DMS79 (cell line): ENCODE measurements at regions not wholly inside any gene's neighbourhood (a gene's known extent, or its start where the extent isn't known, plus 50 kb on each side); places are given as distances from the start of the nearest gene placed in this dataset.
"Not testable (repeated sequence)": the region's sequence is repeated elsewhere in the genome, so short reads cannot be mapped to it uniquely, and the experiment has no call there.

Experiments
- DNase-seq: peaks from one replicate; lab custom pipeline; 2025; lab: John Stamatoyannopoulos, UW

DNA sequence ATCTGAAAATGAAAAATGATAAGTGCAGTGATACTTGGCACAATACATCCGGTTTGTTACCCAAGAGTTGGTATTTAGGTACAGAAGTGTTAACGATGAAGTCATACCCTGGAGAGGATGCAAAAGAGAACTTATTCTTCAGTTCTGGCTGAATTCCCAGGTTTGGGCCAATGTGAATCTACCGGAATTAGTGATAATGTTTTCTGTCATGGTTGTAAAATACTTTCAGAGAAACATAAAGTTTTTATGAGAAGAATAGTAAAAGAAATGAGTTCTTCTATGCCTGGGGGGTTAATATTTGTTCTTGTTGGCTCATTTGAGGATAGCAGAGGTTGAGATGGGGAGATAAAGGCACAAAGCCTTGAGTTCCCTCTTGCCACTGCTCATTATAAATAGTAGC, 509.9 kb upstream of the POU3F2 start:
- no peak for DNase-seq

DNA sequence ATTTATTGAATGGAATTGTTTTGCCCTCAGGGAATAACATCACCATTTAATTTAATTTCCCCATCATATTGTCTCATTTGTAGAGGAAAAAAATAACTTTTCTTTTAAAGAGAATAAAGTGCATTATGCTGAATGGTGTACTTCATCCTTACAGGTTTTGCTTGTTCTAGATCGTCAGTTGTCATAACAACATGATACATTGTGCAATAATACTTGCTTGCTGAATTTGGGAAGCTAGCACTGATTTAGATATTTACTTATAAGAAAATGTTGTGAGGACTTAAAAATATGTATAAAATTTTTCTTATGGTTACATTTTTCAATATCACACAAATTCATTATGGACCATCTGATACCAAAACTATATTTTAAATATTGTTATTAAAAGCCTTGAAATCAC, 509.0 kb upstream of the POU3F2 start:
- DNase-seq, result no peak

DNA sequence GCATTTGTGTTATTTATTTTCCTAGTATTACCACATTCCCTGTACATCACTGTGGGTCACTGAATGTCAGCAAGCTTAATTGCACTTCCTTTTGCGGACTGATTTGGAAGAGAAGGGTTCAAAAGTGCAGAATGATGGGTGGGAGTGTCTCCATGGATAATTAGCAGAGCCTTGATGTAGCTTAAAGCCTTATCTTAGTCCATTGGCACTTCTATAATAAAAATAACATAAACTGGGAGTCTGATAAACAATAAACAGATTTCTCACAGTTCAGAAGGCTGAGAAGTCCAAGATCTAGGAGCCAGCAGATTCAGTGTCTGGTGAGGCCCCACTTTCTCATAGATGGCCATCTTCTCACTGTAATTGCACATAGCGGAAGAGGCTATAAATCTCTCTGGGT, 501.1 kb upstream of the POU3F2 start:
- DNase-seq, result no peak

DNA sequence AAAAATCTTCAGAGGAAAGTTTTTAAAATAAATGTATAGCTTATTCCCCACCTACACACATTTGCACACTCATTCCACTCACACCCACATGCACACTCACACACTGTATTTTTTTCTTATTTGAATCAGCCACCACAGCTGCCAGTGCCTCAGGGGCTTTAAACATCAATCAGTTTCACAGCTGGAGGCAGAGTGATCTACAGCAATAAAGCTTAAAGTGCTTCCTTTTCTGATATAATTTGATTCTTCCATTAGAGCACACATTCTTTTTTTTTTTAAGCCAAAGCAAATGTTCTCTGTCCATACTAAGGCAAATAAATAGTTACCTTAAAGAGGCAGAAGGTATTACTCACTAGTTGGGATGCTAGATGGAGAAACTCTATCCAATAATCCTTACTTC, 498.8 kb upstream of the POU3F2 start:
- DNase-seq, result no peak

DNA sequence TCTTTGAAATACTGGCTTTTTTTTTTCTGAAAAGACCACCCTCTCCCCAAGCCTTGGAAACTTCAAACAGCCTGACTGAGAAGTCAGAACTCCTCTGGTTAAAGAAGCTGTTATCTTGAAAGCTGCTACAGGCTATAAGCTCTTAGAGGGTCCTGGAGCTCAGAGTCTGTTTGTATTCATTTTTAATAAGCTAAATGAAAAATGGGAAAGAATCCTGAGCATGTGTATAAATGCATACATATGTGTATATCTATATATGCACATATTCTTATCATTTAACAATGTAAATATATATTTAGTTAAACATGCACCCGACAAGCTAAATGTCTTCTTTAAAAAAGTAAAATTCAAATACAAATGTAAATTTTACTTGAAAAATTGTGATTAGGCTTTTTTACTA, 494.9 kb upstream of the POU3F2 start:
- DNase-seq, result no peak

DNA sequence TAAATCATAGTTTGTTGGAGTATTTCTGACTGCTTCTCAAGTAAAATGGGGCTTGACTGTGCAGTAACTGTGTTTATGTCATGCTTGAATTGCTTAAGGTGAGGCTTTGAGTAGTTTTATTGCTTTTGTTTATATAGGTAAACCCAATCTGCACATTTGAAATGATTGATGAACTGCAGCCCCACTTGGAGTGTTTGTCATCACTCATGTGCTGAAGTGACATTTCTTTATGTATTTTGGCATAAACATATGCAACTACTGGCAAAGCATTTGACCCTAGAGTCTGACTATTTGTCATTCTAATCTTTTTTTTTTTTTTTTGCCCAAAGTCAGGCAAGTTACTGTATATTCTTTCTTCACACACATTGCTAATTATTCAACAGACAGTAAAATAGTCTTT, 491.4 kb upstream of the POU3F2 start:
- no peak for DNase-seq

DNA sequence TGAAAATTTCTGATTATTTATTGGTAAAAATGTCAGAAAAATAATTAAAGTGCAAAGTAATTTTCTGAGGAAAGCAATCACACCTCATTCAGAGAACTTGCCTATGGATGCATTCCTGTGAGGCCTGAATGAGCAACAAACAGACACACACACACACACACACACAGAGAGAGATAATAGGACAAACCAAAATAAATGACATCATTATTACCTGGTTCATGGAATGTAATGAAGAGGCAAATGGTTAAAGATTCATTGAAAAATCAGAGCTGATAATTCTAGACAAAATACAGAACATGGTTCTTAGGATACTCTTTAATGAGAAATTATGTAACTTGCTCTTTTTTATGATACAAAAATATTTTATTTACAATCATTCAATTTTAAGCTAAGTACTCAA, 490.6 kb upstream of the POU3F2 start:
- DNase-seq, result no peak

DNA sequence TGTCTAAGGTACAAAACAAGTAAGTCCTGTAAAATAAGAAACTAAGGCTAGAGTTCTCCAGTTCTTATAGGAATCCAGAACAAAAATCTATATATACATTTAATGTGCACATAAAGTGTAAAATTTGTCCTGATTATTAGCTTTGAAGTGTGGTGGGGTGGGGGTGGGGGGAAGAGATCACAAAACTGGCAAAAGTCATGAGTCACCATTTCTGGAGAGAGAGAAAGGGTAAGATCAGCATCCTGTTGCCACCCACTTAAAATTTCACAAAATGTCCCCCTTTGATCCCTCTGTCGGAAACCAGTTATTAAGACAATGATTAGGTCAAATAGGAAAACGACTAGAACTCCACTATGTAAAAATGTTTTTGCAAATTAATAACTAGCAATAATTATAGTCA, 482.0 kb upstream of the POU3F2 start:
- no peak for DNase-seq

DNA sequence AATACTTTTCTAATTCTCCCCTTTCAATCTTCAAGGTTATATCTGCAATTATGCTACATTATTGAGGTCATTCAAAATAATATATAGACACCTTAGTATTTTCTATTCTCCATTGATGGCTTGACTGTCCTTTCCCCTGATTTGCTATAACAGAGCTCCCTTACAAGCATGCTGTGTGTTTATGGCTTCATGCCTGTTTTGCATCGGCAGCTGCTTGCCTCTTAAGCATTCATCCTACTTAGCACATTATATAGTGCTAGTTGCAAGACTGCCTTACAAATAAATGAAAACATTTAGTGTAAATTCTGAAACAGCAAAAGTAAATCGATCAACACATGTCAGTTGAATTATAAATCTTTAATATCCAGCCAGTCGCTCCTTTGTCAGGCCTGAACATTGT, 476.2 kb upstream of the POU3F2 start:
- DNase-seq, result no peak

DNA sequence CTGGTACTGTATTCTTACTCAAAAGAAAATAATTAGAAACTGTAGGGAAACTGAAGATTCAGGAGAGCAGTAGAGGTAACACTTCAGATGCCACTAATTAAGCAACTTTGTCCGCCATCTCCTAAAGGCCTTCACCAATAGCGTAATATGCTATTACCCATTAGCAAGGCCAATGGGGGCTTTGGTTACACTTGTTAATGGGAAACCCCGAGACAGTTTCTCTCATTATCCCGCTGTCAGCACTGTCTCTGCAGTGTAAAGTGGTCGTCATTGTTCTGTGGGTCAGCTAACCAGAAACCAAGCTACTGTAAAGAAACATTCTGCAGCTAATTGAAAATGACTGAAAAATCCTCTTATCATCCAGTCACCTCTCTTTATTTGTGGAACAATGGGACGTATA, 468.0 kb upstream of the POU3F2 start:
- DNase-seq, result no peak

DNA sequence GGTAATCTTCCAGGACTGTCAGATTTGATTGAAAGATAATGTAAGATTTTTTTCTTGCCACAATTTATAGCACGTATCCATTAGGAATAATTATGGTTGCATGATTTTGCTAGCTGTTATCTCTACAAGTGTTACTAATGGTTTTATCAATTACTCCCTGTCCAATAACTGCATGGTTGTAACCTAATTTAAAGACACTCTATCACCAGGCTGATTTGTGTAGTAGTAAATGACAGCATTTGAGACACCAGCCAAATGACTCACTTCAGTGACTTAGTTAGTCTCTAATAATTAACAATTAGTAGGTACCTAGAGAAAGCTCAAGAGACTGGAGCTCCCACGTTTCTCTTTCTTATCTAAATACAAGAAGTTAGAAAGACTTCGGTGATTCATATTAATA, 453.8 kb upstream of the POU3F2 start:
- DNase-seq, result no peak

DNA sequence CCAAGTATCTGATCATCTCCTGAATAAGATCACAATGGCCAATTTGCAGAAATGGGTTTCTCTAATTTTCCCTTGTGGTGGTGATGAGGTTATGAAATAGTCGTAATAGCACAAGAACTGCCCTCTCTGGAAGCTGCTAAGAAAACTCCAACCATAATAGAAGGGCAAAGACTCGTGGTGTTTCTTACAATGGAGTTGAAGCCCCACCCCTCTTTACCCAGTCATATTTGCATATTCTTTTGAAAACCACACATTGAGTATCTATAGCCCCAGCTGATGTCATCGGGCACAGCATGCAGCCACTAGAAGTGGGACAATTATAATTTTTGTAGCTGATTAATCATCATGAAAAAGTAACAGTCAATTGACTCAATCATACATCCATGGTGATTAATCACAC, 452.1 kb upstream of the POU3F2 start:
- DNase-seq, result no peak

DNA sequence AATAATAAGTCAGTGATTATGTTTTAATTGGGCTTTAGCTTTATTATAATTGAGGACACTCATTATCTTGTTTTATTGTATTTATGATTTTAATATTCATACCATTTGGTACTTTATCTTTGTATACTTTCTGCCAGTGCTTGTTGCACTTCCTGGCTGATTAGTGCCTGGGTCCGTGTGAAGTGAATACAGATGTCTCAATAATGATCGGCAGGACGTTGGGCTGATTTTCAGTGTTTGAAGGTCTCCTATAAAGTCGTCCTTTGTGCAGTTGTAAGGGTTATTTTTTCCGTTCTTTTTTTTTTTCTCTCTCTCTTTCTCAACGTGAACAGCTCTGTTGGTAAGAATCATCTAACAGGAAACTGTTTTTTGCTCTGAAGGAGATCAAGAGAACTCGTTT, 450.0 kb upstream of the POU3F2 start:
- DNase-seq, result no peak

DNA sequence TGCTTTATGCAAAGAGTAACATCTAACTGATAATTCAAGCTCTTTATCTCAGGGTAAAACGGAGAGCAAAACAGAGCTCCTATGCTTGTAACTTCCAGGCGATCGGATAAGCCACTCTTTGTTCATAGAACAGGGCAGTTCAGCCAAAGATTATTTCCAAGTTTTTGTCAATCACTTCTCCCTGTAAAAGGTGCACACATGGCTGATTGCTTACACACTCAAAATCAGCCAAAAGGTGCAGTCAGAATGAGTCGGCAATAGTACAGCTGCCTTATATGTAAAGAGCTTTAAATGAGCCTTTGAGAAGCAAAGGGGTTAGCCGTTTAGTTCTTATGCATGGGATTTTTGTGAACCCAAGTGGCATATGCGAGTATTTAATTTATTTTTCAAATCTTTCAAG, 449.6 kb upstream of the POU3F2 start:
- no peak for DNase-seq

DNA sequence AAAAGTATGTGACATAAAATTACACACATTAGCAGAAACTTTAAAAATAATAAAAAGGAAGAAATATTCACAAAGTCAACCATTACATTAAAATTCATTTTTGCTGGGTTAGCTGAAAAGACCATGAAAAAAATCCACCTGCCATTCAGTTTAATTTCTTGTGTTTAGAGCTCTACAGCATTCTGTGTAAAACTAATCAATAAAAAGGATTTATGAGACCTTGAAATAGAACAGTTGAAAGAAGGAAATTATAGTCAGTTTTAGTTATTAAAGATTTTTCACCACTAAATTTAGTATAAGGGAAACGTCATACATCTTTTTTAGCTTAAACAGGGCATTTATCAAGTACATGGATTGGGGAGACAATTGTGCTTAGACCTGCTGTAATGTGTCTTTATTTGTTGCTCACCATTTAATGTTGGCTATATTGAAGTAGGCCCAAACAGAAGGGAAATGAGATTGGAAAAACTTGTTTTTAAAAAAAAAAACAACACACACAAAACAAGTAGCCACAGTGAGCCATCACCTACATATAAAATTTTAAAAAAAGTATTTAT, 438.7 kb upstream of the POU3F2 start:
- DNase-seq, result no peak

DNA sequence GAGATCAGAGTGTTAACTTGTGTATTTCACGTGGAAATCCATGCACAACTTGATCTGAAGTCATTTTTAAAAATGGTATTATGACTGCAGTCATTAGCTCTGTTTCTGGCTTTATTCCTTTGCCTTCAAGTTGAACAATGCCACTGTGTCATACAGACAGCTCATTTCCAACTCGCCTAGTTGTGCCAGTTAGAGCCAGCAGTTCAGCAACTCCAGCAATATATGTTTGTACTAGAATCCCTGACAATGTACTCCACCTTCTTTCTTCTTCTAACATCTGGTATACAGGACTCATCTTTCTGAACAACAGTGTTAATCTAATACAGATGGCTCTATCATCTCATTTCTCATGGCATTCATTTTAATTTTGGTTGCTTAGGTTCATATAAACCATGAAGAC, 418.3 kb upstream of the POU3F2 start:
- no peak for DNase-seq

DNA sequence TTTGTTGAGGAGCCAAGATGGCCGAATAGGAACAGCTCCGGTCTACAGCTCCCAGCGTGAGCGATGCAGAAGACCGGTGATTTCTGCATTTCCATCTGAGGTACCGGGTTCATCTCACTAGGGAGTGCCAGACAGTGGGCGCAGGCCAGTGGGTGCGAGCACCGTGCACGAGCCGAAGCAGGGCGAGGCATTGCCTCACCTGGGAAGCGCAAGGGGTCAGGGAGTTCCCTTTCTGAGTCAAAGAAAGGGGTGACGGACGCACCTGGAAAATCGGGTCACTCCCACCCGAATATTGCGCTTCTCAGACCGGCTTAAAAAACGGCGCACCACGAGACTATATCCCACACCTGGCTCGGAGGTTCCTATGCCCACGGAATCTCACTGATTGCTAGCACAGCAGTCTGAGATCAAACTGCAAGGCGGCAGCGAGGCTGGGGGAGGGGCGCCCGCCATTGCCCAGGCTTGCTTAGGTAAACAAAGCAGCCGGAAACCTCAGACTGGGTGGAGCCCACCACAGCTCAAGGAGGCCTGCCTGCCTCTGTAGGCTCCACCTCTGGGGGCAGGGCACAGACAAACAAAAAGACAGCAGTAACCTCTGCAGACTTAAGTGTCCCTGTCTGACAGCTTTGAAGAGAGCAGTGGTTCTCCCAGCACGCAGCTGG, 417.7 kb upstream of the POU3F2 start:
- DNase-seq, result not testable (repeated sequence)

DNA sequence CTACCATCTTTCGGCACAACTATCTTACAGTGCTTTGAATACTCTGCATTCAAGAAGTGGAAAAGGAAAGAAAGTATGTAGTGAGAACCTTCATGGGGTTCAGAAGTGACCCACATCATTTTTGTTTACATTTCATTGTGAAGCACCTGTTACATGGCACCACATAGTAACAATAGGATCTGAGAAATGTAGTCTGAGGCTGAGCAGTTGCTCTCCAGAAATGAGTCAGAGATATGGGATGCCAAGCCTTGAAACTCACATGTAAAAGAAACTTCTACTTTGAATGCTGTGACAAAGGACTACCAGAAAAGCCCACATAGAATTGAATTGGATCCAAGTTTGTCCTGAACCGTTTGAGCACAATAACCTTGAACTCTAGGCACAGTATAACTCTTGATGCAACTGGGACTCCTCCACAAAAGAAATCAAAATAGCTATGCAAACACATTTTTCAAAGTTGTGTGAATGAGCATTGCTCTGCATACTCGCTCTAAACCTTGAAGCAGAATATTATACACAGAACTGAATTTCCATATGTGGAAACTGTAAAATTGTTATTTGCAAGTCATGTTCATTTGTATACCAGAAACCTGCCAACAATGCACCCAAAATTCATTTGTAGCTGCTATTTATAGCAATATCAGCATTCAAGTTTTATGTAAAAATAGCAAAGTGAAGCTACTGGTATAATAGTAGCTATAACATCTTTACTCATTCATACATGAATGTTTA, 400.9 kb upstream of the POU3F2 start:
- DNase-seq, result no peak

DNA sequence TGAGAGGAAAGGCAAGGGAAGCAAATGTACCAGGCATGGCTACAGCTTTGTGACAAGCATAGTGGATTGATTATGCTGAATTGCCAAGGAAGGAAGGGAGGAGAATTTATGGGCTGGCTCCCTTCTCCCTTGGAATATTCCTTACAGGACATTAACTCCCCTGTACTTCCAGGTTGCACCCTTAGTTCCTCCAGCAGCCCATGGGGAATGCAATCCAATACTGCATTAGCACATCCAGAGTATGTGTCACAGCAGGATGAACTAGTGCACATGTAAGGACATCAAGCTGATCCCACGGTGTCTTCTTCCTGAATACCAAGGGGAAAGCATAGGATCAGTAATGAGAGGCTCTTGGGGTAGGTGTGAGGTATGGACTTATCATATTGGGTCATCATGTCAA, 390.7 kb upstream of the POU3F2 start:
- DNase-seq, result no peak

DNA sequence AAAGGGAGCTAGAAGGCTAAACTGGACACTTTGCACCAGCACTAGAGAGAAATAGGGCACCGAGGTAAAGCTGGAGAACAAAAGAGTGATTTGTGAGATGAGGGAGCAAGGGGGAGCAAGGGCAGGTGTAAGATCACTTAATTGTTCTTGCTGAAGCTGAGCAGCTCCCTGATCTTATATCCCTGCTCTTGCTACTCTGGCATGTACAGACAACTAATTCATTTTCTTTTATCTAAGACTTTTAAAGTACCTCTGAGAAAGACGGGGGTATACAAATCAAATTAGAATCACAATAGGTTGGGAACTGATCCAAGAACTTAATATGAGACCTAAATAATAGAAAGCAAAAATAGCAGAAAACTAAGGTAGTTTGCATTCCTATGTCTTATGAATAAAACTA, 381.7 kb upstream of the POU3F2 start:
- no peak for DNase-seq

DNA sequence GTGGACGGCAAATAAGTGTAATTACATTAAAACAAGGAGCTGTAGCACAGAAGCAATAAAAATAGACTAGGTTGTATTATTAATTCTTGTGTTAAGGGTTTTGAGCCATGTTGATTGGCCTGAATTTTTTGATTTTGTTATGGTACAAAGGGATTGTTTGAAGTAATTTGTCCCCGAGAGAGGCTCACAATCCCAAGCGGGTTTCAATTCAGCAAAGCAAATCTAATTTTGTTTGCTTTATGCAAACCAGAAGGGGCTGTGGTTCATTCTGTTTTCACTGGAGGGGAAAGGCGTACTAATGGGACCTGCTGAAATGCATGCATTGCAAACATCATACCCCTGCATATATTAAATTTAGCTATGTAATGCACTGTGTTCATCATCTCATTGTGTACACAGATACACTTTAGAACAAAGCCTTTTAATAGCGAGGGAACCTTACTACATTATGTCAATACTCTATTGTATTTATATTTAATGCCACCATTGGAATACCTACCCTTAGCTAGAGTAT, 379.5 kb upstream of the POU3F2 start:
- DNase-seq, result peak; percentile 19

DNA sequence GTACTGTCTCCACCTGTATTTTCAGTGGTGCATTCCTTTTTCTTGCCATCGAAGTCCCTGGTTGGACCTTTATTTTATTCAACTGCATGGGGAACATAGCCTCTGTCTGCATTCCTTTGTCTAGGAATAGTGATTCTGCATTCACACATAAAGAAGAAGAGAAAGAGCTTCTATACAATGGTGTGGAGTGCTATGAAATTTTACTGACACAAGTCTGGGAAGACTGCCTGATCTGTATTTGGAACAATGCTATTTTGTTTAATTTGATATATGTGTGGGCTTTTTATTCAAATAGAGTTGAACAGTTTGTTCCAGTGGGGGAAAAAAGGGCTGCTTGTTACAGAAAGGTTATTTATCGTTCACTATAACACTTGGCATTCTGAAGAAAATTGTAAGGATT, 375.7 kb upstream of the POU3F2 start:
- no peak for DNase-seq
